Right lobe of liver (tissue), 4 donors: ENCODE measurements at regions not wholly inside any gene's neighbourhood (a gene's known extent, or its start where the extent isn't known, plus 50 kb on each side); places are given as distances from the start of the nearest gene placed in this dataset.

ENCODE experiments used
- CTCF ChIP-seq, 4 donors: fragments of 200-600 bp in 3 of 4; fragments of 450-650 bp in 1 of 4; IDR thresholded peaks; one replicate each; pipeline versions ENCODE4 v1.5.1 to v1.8.0; 2016 to 2022; ENCODE audit warnings: antibody characterized with exemption in 4 of 4, mild to moderate bottlenecking in 2 of 4
- POLR2A ChIP-seq: fragments of 450-650 bp; IDR thresholded peaks from one replicate; pipeline ENCODE4 v1.6.1; 2017; ENCODE audit warnings: antibody characterized with exemption, mild to moderate bottlenecking
- donor health status: DM: no; HTN: no; CAD: no.
- donor health status: DM: no; HTN: no; CAD: no.
- donor health status: DM: no; HTN: yes; CAD: no.

- TF ChIP-seq CTCF (IDR thresholded peaks at IDR 0.05) (no peak), POLR2A (no peak)
Observed at GRCh38 chr6:14252271-14252850, 134.8 kb downstream of the CD83 start.
